Limb (tissue), 2 donors: ENCODE measurements at regions not wholly inside any gene's neighbourhood (a gene's known extent, or its start where the extent isn't known, plus 50 kb on each side); places are given as distances from the start of the nearest gene placed in this dataset.
A peak's percentile ranks its signal among the peaks of the same experiment; 100 is the strongest.
"Not testable (repeated sequence)": the region's sequence is repeated elsewhere in the genome, so short reads cannot be mapped to it uniquely, and the experiment has no call there.

ENCODE experiments used
- DNase-seq, 2 donors: peaks; one replicate each; pipeline ENCODE4 v3.0.0-alpha.2; 2016; ENCODE audit errors: extremely low spot score in 2 of 2

DNA sequence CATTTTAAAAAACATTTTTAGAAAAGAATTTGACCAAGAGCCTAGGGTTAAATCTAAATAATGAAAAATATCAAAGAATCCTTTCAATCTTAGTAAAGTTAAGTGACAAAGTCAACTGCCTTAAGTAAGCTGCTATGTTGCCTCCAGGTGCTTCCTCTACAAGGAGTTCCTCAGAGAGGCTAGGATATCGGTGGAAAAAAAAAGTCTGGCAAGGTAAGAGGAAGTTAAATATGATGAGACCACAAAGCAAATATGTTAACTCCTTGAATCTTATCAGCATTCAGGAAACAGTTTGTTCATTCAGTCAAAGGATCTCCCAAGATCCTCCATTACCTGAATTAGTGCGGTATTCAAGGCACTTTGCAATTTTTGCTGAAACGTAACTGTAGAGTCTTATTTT, 563.5 kb downstream of the PTPRC start:
- DNase-seq, result no peak

DNA sequence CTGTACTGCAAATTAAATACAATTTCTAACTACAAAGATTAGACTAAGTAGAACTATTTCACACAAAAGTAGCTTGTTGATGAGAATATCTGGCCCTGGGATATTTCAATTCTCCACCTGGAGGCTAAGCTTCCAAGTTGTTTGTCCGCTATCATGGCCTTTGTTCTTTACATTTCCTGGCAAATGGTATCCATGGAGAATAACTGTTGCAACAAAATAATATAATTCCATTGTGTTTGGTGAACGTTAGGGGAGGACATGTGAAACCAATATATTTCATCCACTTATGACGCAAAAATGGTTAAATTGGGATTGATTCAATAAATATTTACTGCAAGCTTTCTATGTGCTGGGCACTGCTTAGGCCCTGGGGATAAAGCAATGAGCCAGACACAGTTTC, 565.4 kb downstream of the PTPRC start:
- no peak for DNase-seq

DNA sequence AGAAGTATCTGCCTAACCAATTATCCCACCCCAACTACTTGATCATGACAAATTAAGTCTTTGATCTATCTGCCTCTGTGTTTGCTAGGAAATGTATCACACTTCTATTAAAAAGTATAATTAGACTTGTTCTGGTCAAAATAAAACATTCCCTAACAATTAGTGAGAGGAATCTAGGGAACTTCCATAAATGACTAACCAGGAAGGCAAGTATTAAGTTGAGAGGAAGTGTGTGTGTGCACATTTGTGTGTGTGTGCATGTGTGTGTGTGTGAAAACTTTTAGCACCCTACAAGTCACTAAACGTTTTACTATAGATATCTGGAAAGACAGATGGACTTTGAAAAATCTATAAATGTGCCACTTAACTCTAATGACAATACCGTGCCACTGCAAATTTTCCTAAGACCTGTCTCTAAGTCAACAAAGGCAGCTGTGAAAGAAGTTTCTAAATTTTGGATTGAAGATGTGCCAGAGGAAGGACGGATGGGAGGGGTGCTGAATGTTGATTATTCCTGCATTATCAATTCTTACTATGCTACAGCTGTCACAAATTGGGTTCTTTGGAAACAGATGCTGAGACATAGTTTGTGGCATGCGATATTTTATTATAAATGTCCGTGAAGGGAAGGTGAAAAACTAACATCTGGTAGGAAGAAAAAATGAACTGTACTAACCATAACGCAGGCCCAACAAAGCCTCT, 567.1 kb downstream of the PTPRC start:
- DNase-seq, result no peak

DNA sequence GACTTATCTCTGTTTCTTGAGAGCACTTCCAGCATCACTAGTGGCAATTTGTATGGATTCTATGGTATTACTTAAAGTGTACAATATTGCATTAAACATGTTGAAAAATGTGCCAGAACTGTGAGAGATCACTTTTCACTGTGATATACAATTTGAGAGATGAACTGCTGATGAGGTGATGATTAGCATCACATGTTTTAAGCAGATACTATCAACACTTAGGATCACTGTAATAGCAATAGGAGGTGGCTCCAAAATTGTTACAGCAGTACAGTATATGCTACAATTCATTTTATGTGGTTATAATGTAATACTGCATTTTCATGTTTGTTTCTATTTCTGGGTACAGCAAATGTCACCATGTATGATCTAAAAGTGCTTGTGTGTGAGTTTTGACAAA, 570.0 kb downstream of the PTPRC start:
- DNase-seq, result no peak

DNA sequence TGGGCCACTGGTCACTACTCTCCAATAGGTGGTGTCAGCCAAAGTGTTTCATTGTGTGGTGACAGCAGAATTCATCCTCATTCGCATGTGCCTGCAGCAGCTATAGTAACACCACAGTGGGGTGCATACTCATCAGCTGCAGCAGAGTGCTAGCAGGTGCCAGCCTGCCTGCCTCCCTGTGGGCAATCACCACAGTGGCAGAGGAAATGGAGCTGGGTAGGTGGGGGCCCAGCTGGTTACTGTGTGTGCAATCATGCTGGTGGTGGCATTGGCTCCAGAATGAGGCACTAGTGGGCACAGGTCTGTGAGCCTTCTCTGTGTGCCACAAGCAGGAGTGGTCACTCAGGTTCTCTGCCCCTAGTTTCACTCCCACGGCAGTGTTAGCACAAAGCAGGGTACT, 579.2 kb downstream of the PTPRC start:
- DNase-seq, result no peak

DNA sequence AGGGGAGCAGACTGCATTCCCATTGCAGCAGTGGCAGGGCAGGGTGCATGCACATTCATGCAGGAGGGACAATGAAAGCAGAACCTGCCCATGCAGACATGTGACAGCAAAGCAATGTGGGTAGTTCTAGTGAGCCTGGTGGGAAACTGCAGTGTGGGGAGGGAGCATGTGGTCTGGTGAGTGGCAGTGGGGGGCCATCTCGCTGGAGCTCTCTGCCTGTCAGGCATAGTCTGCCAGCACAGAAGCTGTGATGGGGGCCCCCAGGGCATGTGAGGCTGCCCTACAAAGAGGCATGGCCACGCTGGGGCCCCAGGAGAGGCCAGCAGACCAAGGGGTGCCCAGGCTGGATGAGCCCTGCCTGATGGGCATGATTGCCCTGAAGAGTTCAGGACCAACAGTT, 579.7 kb downstream of the PTPRC start:
- DNase-seq, result no peak

DNA sequence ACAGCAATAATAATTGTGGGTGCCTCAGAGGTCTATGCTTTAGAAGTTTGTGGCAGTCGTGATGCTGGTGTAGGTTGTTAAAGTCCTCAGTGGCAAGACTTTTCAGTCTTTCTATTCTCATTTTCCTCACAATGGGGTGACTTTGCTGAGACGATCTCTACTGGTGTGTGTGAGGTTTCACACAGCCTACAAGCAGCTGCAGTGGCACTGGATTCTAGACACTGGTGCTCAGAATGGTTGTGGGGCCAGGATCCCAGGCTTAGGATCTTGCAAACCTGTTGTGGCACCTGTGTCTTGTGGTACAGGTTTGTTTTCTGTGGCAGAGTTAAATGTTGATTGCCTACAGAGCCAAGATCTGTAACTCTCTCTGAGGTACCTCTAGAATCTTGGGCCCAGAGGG, 581.2 kb downstream of the PTPRC start:
- DNase-seq, result no peak

DNA sequence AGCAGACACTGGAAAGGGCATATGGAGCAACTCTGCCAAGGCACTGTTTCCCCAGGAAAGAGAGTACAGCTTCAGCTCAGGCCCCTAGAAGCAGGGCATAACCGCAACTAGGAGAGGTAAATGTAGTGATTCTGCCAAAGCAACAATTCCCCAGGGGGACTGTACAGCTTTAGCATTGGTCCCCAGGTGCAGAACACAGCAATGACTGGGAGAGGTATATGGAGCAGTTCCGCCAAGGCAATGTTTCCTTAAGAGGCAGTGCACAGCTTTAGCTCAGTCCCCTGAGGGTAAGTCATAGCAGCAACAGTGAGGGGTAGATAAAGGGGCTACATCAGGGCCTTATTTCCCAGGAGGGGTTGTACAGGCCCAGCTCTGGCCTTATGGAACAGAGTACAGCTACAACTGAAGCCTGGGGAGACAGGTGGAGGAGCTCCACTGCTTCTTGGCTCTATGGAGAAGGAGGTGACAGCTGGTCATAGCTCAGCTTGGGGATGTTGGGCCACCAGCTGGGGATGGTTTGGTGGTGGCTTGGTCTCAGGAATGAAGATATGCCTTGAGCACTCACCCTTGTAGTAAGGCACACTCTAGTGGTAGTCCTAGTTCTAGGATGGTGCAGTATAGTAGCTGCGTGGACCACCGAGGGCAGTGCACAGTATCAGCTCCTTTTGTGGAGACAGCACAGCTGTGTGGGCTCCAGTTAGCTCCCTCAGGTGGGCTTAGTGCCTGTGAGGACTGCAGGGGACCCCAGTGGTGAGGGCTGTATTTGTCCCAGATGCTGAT, 582.7 kb downstream of the PTPRC start:
- no peak for DNase-seq

DNA sequence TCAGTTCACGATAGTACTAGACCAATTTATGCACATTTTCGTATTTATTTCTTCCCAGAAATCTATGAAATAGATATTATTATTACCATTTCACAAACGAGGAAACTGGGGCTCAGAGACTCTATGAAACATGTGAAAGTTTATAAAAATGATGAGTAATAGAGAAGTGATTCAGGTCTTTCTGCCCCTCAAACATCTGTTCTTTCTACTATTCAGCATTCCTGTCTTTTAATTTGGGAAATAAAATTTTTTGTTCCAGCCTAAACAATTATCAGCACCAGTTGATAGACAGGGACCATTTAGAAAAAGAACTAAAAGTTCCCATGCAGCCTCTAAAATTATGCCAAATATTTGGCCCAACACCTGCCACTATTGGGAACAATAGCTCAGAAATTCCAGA, 585.1 kb downstream of the PTPRC start:
- DNase-seq, result no peak

DNA sequence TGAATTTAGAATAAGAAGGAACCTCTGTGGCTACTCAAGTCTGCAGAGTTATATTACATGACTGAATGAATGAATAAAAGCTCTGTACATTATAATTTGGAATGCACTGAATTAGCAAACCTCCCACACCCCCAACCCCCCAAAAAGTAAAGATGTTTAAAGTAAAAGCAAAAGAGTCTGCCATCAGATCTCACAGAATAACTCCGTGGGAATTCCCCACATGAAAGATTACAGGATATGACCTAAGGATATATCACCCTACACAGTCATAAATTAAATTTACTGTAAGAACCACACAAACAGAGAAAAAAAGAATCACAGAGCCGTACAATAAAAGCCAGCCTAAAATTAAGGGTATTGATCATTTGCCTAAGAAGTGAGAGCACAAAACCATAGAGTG, 587.3 kb downstream of the PTPRC start:
- DNase-seq, result no peak

DNA sequence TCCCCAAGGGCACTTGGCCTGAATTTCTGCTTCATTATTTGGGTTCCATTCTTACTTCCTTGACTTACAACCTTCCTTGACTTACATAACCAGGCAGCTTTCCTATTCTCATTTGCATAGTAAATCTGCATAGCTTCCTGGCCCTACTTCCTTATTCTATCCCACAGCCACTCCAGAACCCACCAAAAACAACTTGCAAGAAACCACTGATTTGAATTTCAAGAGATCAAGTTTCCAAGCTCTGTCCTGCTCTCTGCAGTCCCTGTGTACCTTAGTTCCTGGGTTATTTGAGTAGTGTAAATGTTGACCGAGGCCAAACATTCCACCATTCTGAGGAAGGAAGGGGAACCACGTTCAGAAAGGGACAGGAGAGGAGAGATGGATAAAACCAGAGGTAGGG, 603.3 kb downstream of the PTPRC start:
- no peak for DNase-seq

DNA sequence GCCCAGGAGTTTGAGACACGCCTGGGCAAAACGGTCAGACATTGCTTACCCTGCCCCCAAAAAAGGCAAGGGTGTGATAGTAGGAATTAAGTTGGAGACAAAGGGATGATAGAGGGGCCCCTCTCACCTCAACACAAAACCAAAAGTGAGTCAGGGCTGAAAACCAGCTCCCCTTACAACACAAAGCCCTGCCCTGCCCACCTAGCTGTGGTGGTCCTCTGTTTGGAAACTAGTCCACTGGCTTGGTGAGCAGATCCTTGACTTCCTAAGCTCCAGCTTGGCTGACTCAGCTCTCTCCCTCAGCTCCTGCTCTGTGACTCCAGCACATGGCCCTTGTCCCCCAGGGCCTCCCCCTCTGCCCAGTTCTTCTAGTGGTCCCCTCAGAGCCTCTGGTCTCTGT, 603.8 kb downstream of the PTPRC start:
- no peak for DNase-seq

DNA sequence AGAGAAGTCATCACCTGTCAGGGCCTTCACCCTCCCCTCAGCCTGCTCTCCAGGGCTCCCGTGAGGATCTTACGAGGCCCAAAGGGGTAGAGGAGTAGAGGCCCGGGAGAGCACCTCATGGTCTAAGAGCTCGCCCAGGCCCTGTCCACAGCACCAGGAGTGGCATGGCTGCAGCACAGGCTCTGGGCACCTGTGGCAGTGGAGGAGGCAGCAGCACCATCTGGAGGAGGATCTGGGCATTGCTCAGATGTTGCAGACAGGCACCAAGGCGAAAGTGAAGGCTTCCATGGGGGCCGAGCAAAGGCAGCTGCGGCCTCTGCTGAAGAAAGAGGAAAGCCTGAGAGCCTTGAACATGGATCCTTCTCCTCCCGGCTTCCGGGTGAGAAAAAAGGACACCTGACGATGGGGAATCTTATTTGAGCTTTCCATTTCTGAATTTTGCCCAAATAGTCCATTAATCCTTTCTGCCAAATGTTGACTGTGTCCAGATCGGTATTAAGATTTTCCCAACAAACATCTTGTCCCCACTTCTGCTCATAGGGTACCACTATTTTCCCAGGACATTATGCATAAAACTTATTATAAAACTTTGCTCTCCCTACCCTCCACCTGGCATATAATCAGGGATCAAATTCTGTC, 604.7 kb downstream of the PTPRC start:
- peak in 1 of 2 donors; percentile 39 for DNase-seq

DNA sequence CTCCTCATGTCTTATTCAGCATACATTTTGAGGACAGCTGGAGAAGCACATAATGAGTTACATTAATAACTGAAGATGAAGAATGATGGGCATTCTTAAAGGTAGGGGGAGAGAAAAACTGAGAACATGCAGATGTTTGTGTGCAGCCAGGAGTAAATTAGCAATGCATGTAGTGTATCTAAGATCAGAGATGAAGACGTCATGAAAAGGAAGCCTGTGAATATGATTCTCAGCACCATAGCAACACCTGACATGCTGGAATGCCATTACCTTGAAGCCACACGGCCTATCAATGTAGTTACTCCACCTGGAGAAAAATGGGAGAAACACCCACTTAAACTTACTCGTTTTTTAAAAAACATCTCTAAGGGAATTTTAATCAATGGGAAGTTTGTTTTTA, 607.1 kb downstream of the PTPRC start:
- no peak for DNase-seq

DNA sequence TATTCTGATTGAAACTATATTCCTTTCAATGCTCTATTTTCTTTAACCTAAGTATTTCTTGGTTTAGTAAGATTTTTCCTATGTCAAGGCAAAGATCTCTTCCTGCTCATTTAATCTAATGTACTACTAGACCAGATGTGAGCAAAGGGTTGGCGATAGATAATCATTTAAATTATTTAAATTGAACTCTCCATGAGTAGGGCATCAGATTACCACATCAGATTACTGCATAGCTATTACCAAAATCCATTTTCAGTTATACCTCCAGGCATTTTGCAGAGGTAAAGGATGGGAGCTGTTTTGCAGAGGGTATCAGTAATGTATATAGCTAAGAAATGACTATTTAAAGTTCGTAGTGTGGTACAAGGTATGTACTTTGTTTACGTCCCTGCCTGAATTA, 607.9 kb downstream of the PTPRC start:
- DNase-seq, result no peak

DNA sequence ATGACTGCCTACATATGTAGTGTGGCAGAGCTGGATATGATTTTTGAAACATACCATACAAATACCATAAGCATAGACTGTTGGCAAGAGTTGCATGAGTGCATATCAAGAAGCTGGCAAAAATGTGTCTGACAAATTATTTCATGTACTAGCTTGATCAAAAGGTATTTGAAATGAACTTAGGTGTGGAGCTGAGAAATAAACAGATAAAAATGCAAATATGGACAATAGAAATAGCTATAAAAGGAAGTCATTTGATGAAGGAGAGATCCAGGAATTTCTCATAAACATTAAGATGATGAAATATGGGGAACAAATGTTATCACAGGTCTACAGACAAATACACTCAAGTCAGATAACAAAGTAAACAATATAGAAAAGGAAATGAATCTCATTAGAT, 609.1 kb downstream of the PTPRC start:
- no peak for DNase-seq

DNA sequence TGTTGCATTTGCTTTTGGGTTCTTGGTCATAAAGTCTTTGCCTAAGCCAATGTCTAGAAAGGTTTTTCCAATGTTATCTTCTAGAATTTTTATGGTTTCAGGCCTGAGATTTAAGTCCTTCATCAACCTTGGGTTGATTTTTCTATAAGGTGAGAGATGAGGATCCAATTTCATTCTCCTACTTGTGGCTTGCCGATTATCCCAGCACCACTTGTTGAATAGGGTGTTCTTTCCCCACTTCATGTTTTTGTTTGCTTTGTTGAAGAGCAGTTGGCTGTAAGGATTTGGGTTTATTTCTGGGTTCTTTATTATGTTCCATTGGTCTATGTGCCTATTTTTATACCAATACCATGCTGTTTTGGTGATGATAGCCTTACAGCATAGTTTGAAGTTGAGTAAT, 615.2 kb downstream of the PTPRC start:
- not testable (repeated sequence) for DNase-seq

DNA sequence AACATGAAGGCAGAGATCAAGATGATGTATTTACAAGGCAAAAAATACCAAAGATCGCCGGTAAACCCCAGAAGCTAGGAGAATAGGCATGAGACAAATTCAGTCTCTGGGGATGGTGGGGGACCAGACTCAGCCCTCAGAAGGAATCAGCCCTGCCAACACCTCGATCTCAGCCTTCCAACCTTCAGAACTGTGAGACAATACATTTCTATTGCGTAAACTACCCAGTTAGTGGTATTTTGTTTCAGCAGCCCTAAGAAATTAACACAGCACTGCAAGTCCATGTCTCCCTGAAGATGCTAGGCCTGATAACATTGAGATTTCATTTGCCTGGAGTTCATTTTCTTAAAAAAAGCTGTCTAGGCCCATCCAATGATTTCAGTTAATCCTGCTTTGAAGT, 622.5 kb downstream of the PTPRC start:
- no peak for DNase-seq

DNA sequence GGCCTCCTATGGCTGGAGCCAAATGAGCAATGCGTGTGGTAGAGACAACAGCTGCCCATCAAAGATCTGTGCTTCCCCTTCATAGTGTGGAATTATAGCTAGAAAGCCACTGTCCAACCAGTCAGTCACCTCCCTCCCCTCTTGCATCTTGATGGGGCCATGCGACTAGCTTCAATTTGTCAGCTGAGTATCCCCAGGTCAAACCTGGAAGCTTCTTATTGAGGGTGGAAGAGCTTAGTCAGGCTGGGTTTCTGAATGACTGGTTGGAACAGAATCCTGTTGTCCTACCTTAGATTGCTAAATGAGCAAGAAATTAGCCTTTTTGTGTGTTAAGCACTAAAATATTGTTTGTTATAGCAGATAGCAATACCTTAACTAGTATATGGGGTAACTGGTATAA, 625.4 kb downstream of the PTPRC start:
- no peak for DNase-seq

DNA sequence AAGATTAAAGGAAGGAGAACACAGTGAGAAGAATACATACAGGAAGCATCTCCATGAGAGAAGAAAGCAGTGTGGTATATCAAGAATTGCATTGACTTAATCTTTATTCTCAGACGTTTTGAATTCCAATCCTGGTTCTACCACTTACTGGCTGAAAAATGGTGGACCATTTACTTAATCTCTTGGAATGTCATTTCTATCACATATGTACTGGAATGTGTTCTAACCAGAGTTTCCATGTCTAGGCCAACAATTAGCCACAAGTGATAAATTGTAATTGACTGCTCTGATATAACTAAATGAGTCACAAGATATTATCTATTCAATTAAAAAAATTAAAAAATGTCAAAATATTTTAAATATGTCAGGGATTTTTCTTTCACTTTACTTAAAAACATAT, 626.1 kb downstream of the PTPRC start:
- no peak for DNase-seq

DNA sequence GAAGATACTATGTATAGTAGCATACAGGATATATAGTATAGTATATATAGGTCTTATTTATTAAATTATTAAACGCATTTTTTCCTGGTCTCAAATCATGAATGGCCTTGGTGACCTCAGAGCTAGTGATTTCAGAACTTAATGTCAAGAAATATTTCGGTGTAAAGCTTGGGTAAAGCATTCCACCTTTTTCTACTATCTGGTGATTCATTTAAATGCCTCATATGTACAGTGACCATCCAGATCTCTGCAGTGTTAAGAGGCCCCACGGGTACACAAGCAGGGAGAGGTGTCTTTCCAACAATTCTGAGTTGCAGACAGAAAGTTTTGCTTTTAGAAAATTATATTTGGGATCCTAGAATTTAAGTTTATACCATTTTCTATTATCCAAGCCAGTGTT, 626.5 kb downstream of the PTPRC start:
- no peak for DNase-seq

DNA sequence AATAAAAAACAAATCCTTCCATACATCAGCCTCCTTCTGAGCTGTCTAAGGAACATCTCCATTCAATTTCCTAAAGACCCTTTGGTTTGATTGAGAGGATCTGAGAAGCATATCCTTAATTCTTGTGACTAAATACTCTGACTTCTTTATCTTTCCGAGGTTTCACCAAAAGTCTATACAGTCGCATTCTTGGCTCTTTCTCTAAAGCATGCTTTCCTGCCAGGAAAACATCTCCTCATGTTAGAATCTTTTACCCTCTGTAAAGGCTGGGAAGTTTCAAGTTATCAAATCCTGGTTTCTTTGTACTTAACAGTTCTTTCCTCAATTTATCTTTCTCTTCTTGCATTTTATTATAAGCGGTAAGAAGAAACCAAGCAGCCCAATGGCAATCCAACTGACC, 630.4 kb downstream of the PTPRC start:
- DNase-seq, result no peak

DNA sequence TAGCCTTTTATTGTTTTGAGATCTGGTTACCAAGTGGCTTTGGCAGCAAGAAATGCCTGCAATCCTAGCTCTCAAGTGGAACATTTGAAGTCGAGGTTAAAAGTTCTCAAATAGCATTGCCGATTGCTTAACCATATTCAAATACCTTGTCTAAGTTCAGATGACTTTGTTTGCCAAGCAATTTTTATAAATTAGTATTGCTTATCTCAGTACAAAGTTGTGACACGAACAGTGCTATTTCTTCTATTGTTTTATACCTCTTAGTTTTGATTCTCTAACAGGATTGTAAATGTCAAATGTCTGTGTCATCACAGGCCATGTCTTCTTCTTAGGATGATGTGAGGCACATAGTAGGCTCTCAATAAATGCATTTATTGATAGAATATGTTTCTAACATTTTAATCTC, 633.3 kb downstream of the PTPRC start:
- no peak for DNase-seq
